Right ventricle myocardium inferior (tissue), 1 donor: ENCODE measurements at regions not wholly inside any gene's neighbourhood (a gene's known extent, or its start where the extent isn't known, plus 50 kb on each side); places are given as distances from the start of the nearest gene placed in this dataset.

ENCODE experiments used
- ATAC-seq: fragments of 200-7000 bp; cut with Tn5 transposase; one replicate; pipeline ENCODE4 v1.9.1; 2020; ENCODE audit warnings: mild to moderate bottlenecking, moderate library complexity
- DNase-seq: peaks from one replicate; pipeline ENCODE4 v3.0.0; 2021; ENCODE audit errors: missing footprints
- intact Hi-C: fragments of 100-400 bp; cut with DNase I; formaldehyde crosslinking; loops from one replicate; pipeline ENCODE4 v1.11.0; 2022
- donor health status: DM: no; HTN: yes; CAD: no; lungs with severe emphysema.

- intact Hi-C loops: no loop called here
- ATAC-seq: no peak
- DNase-seq: no peak
Measured at GRCh38 chr4:106694232-106694631, 325.7 kb upstream of the GIMD1 start.

- DNase-seq (no peak), ATAC-seq (no peak)
- intact Hi-C loops: no loop called here
Measured at GRCh38 chr4:106691749-106692148, 323.2 kb upstream of the GIMD1 start.

GRCh38 chr4:106690487-106690886 lies 321.9 kb upstream of the GIMD1 start:
- ATAC-seq (no peak), DNase-seq (no peak)
- intact Hi-C loops: no loop called here

GRCh38 chr4:106687026-106687425 lies 318.4 kb upstream of the GIMD1 start:
- intact Hi-C loops: no loop called here
- ATAC-seq: no peak
- DNase-seq: no peak

GRCh38 chr4:106681381-106681921 lies 312.9 kb upstream of the GIMD1 start:
- intact Hi-C loops: no loop called here
- peak; percentile 34 for DNase-seq
- no peak for ATAC-seq

- DNase-seq (no peak), ATAC-seq (no peak)
- intact Hi-C loops: no loop called here
Measured at GRCh38 chr4:106679063-106679462, 310.5 kb upstream of the GIMD1 start.

- intact Hi-C loops: no loop called here
- no peak for DNase-seq
- ATAC-seq: no peak
Measured at GRCh38 chr4:106677213-106677612, 308.6 kb upstream of the GIMD1 start.

- DNase-seq (no peak), ATAC-seq (no peak)
- intact Hi-C loops: no loop called here
Measured at GRCh38 chr4:106676173-106676921, 307.8 kb upstream of the GIMD1 start.

GRCh38 chr4:106671716-106672115 lies 303.1 kb upstream of the GIMD1 start:
- DNase-seq (no peak), ATAC-seq (no peak)
- intact Hi-C loops: no loop called here

- DNase-seq (no peak), ATAC-seq (no peak)
- intact Hi-C loops: no loop called here
Measured at GRCh38 chr4:106670976-106671375, 302.4 kb upstream of the GIMD1 start.

GRCh38 chr4:106659371-106659770 lies 290.8 kb upstream of the GIMD1 start:
- ATAC-seq (no peak), DNase-seq (no peak)
- intact Hi-C loops: no loop called here

GRCh38 chr4:106652095-106652494 lies 283.5 kb upstream of the GIMD1 start:
- ATAC-seq (no peak), DNase-seq (no peak)
- intact Hi-C loops: no loop called here

- intact Hi-C loops: no loop called here
- DNase-seq (no peak), ATAC-seq (no peak)
Measured at GRCh38 chr4:106650701-106651100, 282.1 kb upstream of the GIMD1 start.

GRCh38 chr4:106647451-106647850 lies 278.9 kb upstream of the GIMD1 start:
- intact Hi-C loops: no loop called here
- no peak for ATAC-seq

GRCh38 chr4:106629268-106629625 lies 260.7 kb upstream of the GIMD1 start:
- ATAC-seq (no peak), DNase-seq (no peak)
- intact Hi-C loops: no loop called here

More at GRCh38 chr4:106647451-106647850, 278.9 kb upstream of the GIMD1 start:
- no peak for DNase-seq

- intact Hi-C loops: no loop called here
- DNase-seq (no peak), ATAC-seq (no peak)
Measured at GRCh38 chr4:106628586-106629267, 260.1 kb upstream of the GIMD1 start.

GRCh38 chr4:106627051-106627450 lies 258.5 kb upstream of the GIMD1 start:
- DNase-seq (no peak), ATAC-seq (no peak)
- intact Hi-C loops: no loop called here

GRCh38 chr4:106624671-106625070 lies 256.1 kb upstream of the GIMD1 start:
- no peak for DNase-seq
- no peak for ATAC-seq
- intact Hi-C loops: no loop called here

- ATAC-seq: no peak
- intact Hi-C loops: no loop called here
- no peak for DNase-seq
Measured at GRCh38 chr4:106618956-106619355, 250.4 kb upstream of the GIMD1 start.

GRCh38 chr4:106615961-106616360 lies 247.4 kb upstream of the GIMD1 start:
- intact Hi-C loops: no loop called here
- DNase-seq (no peak), ATAC-seq (no peak)
